ENCODE measurements at regions not wholly inside any gene's neighbourhood (a gene's known extent, or its start where the extent isn't known, plus 50 kb on each side); places are given as distances from the start of the nearest gene placed in this dataset.
A peak's percentile ranks its signal among the peaks of the same experiment; 100 is the strongest.

DNA sequence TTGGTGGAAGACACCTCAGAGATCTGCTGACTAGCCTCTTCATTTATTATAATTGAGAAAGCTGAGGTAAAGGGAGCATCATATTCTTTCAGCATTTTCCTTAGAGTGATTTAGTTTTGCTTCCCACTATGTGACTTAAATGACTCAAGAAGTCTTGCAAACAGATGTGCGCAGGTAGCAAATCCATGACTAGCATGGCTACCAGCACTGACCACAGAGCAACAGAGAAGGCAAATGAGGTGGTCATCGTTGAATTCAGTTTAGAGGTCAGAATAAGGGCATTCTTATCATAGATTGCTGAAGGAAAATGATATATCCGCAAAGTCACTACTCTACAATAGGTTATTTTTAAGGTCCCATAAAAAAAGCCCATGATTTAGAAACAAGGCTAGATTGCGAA is 162.2 kb downstream of the PIK3R1 start:
- Histone ChIP-seq H3K4me1 (peaks cover 42% of the 10 kb centered on the region), H3K36me3 (no peaks in the 10 kb centered on the region), H4K20me1 (no peaks in the 10 kb centered on the region), H3K27ac (no peak overlapping the region), H3K9me3 (no peaks in the 10 kb centered on the region), H3K9ac (no peak overlapping the region), H3K4me3 (no peak overlapping the region), H3K27me3 (no peaks in the 10 kb centered on the region), H3K4me2 (peak overlapping the region; percentile 60)
- no peak for TF ChIP-seq Cebpa-rat (IDR thresholded peaks at IDR 0.05)

DNA sequence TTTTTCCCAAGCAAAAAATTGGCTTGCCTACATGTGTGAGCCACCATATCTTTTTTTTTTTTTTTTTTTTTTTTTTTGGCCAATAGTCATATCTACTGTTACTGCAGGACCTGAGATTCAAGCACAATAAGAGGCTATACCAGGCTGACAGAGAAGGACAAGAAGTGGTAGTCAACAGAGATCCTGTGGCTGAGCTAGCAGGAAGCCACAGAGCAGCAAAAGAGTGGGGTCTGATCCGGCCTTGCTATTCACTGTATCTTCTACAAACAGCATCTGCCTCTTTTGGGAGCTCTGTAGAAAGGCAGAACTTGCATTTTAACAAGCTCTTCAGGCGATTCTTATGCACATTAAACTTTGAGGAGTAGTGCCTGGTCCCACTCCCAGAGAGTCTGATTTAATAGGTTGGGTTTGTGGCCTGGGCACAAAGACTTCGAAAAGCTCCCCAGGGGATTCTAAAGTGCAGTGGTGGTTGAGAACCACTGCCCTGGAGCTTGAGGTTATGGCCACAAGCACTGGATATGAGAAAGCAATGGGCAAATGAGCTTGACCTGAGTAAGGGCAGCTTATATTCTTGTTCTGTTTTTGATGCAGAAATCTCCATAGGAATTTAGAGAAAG is 162.8 kb downstream of the PIK3R1 start:
- no peaks in the 10 kb centered on the region for H3K27me3 ChIP-seq
- no peak overlapping the region for H3K9ac ChIP-seq
- no peaks in the 10 kb centered on the region for H3K9me3 ChIP-seq
- no peaks in the 10 kb centered on the region for H3K36me3 ChIP-seq
- peaks cover 42% of the 10 kb centered on the region for H3K4me1 ChIP-seq
- no peak for TF ChIP-seq Cebpa-rat (IDR thresholded peaks at IDR 0.05)
- peak overlapping the region; percentile 60 for H3K4me2 ChIP-seq
- no peak overlapping the region for H3K4me3 ChIP-seq
- H3K27ac ChIP-seq: no peak overlapping the region
- no peaks in the 10 kb centered on the region for H4K20me1 ChIP-seq

DNA sequence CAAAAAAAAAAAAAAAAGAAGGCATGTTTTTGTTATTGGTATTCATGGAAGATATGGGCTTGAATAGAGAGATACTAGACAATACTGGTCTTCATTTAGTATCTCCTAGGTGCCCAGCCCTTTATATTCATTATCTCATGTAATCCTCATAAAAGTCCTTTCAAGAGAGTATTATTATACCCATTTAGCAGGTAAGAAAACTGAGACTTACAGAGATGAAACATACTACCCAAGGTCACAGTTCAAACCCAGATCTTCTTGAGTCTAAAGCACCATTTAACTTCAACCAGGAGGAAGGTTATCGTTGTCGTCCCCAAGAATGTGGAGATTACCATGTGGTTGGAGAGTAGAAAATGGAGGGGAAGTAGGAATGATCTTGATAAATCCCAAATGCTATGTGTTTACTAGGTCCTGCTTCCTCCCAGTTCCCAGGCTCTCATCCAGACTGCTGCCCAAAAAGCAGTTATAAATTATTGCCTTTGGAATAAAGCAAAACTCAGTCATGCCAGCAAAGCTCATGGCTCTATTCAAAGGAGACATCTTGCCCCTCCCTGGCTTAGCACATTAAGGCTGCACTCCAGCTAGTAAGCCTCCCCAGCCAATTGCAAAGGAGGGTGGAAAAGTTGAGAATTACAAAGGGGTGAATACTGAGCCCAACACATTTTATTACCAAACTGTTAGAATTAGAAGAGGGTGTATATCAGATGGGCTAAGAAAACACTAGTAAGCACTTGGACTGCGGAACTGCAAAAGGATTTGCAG is 163.9 kb downstream of the PIK3R1 start:
- Histone ChIP-seq H3K27ac (no peak overlapping the region), H3K9ac (no peak overlapping the region), H3K36me3 (no peaks in the 10 kb centered on the region), H3K27me3 (no peaks in the 10 kb centered on the region), H3K4me2 (peak overlapping the region; percentile 23; the same call in 1 of the 2 replicates), H4K20me1 (no peaks in the 10 kb centered on the region), H3K4me1 (peaks cover 42% of the 10 kb centered on the region), H3K9me3 (no peaks in the 10 kb centered on the region), H3K4me3 (no peak overlapping the region)
- TF ChIP-seq Cebpa-rat (IDR thresholded peaks at IDR 0.05): no peak

DNA sequence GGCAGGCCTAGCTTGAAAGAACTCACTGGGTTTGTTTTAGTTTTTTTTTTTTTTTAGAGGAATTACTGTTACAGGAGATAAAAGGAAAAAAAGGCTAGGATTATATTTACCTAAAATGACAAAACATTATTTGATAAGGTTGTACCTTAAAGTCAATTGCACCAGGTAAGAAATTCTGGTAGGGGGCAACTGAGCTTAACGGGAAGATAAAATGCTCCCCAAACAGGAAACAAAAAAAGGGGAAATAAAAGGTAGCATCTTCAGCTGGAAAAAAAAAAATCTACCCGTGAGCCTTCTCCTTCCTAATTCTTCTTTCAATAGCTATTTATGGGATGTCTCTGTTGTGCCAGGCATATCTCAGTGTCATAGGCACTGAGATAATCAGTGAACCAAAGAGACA is 164.5 kb downstream of the PIK3R1 start:
- no peaks in the 10 kb centered on the region for H3K27me3 ChIP-seq
- peak overlapping the region; percentile 23; the same call in 1 of the 2 replicates for H3K4me2 ChIP-seq
- no peak for TF ChIP-seq Cebpa-rat (IDR thresholded peaks at IDR 0.05)
- no peak overlapping the region for H3K9ac ChIP-seq
- H4K20me1 ChIP-seq: no peaks in the 10 kb centered on the region
- H3K4me1 ChIP-seq: peaks cover 42% of the 10 kb centered on the region
- H3K9me3 ChIP-seq: no peaks in the 10 kb centered on the region
- no peak overlapping the region for H3K27ac ChIP-seq
- no peak overlapping the region for H3K4me3 ChIP-seq
- no peaks in the 10 kb centered on the region for H3K36me3 ChIP-seq

DNA sequence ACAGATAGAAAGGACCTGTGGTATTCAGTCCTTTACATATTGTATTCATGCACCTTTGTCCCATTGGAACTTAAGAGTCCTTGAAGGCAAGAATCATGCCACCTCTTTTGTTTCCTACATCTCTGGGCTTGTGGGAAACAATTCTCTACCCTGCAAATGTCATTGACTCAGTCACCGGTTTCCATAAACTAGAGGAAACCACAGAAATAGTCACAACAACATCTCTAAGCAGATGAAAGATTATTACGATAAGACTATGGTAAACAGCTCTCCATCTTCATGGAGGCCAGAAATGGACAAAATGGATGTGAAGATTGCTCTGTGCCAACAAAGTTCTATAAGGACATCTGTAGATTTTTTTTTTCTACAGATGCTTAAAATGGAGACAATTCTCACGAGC is 165.5 kb downstream of the PIK3R1 start:
- no peaks in the 10 kb centered on the region for H4K20me1 ChIP-seq
- H3K36me3 ChIP-seq: no peaks in the 10 kb centered on the region
- no peak overlapping the region for H3K9ac ChIP-seq
- H3K4me2 ChIP-seq: no peak overlapping the region
- no peak overlapping the region for H3K4me3 ChIP-seq
- H3K4me1 ChIP-seq: peaks cover 42% of the 10 kb centered on the region
- no peaks in the 10 kb centered on the region for H3K27me3 ChIP-seq
- H3K9me3 ChIP-seq: no peaks in the 10 kb centered on the region
- no peak overlapping the region for H3K27ac ChIP-seq
- TF ChIP-seq Cebpa-rat (IDR thresholded peaks at IDR 0.05): no peak

DNA sequence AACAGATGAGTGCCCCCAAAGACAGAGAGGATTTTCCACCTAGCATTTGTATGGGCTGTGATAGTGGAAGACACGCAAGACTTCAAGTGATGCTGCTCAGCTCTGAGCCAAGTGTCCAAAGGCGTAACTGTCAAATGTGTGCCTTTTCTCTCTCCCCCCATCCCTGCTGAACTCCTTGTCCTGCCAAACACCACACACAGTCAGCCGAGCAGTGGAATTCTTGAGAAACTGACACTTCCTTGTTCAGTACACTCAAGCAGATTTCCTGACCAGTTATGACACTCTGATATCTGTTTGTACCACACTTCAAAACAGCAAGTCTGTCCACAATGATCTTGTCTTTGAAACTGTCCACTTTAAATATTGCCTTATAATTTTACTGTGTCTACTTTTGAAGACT is 166.4 kb downstream of the PIK3R1 start:
- no peak overlapping the region for H3K4me3 ChIP-seq
- no peaks in the 10 kb centered on the region for H3K36me3 ChIP-seq
- H3K9ac ChIP-seq: no peak overlapping the region
- H4K20me1 ChIP-seq: no peaks in the 10 kb centered on the region
- H3K4me2 ChIP-seq: no peak overlapping the region
- H3K9me3 ChIP-seq: no peaks in the 10 kb centered on the region
- H3K27ac ChIP-seq: no peak overlapping the region
- H3K27me3 ChIP-seq: no peaks in the 10 kb centered on the region
- H3K4me1 ChIP-seq: peaks cover 42% of the 10 kb centered on the region
- TF ChIP-seq Cebpa-rat (IDR thresholded peaks at IDR 0.05): no peak

DNA sequence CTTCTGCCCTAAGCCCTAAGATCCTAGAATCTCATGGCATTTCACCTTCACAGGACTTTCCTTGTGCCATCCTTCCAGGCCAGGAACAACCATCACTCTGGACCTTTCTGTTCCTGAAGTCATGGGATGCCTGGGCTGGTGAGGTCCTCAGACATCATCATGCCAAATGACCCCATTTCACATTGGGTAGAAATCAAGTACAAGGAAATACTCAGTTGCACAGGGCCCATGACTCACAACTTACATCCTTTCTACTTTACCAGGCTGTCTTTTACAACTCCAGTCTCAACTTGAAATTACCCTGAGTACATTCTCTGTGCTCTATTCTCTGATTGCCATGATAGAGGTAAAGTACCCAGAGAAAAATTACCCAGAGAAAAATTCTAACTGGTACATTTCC is 167.1 kb downstream of the PIK3R1 start:
- peaks cover 41% of the 10 kb centered on the region for H3K4me1 ChIP-seq
- H3K27ac ChIP-seq: no peak overlapping the region
- H3K9me3 ChIP-seq: no peaks in the 10 kb centered on the region
- H3K4me3 ChIP-seq: no peak overlapping the region
- no peaks in the 10 kb centered on the region for H3K36me3 ChIP-seq
- H4K20me1 ChIP-seq: no peaks in the 10 kb centered on the region
- TF ChIP-seq Cebpa-rat (IDR thresholded peaks at IDR 0.05): no peak
- H3K9ac ChIP-seq: no peak overlapping the region
- no peaks in the 10 kb centered on the region for H3K27me3 ChIP-seq
- H3K4me2 ChIP-seq: no peak overlapping the region

DNA sequence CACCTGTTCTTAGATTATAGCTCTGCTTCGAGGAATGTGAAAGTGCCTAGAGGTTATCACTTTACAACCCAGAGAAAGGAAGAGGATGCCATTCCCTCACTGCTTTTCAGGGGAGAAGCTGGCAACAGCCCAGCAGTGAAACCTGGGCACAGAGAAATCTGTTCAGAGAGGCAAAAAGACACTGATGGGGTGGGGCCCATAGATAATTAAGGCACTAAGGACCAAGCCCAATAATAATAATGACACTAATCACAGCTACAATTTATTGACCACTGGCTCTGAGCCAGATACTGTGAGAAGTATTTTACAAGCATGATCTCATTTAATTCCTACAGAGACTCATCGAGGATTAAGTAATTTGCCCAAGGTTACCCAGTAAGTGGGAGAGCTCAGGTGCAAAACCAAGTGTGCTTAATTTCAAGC is 168.3 kb downstream of the PIK3R1 start:
- Histone ChIP-seq H3K9me3 (no peaks in the 10 kb centered on the region), H3K27me3 (no peaks in the 10 kb centered on the region), H3K27ac (no peak overlapping the region), H3K4me3 (no peak overlapping the region), H3K9ac (no peak overlapping the region), H3K36me3 (no peaks in the 10 kb centered on the region), H3K4me1 (peaks cover 28% of the 10 kb centered on the region), H4K20me1 (no peaks in the 10 kb centered on the region), H3K4me2 (no peak overlapping the region)
- TF ChIP-seq Cebpa-rat (IDR thresholded peaks at IDR 0.05): no peak

DNA sequence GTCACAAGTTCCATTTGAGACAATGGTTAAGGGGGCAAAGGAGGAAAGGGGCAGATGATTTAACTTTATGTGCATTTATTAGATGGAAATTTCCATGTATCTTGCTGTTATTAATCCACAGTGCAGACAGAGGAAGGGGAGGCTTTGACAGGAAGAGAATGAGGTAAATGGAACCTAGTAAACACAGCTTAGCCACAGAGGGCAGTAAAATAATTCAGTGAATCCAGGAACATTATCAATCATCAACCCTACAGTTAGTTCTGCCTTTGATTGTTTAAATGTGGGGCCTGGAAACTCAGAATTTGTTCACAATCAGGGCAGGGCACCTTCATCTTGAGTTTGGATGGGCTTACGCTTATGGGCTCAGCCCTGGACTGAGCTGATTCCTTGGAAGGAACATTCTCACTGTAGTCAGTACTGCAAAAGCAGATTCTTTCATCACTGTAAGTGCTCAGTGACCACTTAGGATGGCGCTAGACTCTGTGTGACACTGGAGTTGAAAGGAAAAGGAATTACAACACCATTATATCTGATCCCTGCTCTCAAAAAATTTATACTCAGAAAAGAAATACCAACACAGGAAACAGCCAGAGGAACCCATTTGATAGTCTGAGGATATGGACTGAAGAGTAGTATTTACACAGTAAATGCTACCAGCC is 169.5 kb downstream of the PIK3R1 start:
- Histone ChIP-seq H3K27ac (no peak overlapping the region), H3K4me1 (peaks cover 21% of the 10 kb centered on the region), H3K9ac (no peak overlapping the region), H3K9me3 (no peaks in the 10 kb centered on the region), H3K4me3 (no peak overlapping the region), H3K4me2 (no peak overlapping the region), H4K20me1 (no peaks in the 10 kb centered on the region), H3K27me3 (no peaks in the 10 kb centered on the region), H3K36me3 (no peaks in the 10 kb centered on the region)
- no peak for TF ChIP-seq Cebpa-rat (IDR thresholded peaks at IDR 0.05)

DNA sequence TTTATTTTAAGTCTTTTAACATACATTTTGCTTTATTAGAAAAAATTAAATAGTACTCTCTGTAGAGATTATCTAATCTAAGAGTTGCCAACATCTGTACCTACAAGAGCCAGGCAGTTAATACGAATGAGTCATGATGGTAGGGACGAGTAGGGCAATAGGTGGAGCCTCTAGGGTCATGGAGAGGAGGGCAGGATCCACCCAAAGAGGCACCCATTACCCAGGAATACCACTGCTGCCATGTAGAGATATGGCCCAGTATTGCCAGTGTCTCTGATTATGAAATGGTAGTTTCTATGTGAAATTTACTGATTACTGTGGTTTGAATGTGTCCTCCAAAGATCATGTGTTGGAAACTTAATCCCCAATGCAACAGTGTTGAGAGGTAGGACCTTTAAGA is 170.4 kb downstream of the PIK3R1 start:
- Histone ChIP-seq H3K36me3 (no peaks in the 10 kb centered on the region), H3K27me3 (no peaks in the 10 kb centered on the region), H4K20me1 (no peaks in the 10 kb centered on the region), H3K4me3 (no peak overlapping the region), H3K4me1 (peaks cover 12% of the 10 kb centered on the region), H3K9me3 (no peaks in the 10 kb centered on the region), H3K27ac (no peak overlapping the region), H3K4me2 (no peak overlapping the region), H3K9ac (no peak overlapping the region)
- no peak for TF ChIP-seq Cebpa-rat (IDR thresholded peaks at IDR 0.05)
